ENCODE measurements at regions not wholly inside any gene's neighbourhood (a gene's known extent, or its start where the extent isn't known, plus 50 kb on each side); places are given as distances from the start of the nearest gene placed in this dataset.

- ChIA-PET CTCF (no interaction called here), POLR2A (no interaction called here)
- no peaks in the 10 kb centered on the region; the same call in 1 of the 2 replicates for H3K27me3 Mint-ChIP-seq (ENCODE audit: low read depth)
- no peaks in the 10 kb centered on the region for H3K4me1 Mint-ChIP-seq
- no peaks in the 10 kb centered on the region for H3K36me3 Mint-ChIP-seq
- no peak overlapping the region for H3K27ac Mint-ChIP-seq
- TF ChIP-seq, protein P1, sequence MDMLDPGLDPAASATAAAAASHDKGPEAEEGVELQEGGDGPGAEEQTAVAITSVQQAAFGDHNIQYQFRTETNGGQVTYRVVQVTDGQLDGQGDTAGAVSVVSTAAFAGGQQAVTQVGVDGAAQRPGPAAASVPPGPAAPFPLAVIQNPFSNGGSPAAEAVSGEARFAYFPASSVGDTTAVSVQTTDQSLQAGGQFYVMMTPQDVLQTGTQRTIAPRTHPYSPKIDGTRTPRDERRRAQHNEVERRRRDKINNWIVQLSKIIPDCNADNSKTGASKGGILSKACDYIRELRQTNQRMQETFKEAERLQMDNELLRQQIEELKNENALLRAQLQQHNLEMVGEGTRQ (CRISPR knock-in tag; IDR thresholded peaks at IDR 0.05), result no peak
- TF ChIP-seq, protein P2, sequence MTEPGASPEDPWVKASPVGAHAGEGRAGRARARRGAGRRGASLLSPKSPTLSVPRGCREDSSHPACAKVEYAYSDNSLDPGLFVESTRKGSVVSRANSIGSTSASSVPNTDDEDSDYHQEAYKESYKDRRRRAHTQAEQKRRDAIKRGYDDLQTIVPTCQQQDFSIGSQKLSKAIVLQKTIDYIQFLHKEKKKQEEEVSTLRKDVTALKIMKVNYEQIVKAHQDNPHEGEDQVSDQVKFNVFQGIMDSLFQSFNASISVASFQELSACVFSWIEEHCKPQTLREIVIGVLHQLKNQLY (CRISPR knock-in tag; IDR thresholded peaks at IDR 0.05), result no peak
- TF ChIP-seq SMAD4 (CRISPR knock-in tag; IDR thresholded peaks at IDR 0.05) (no peak), NR3C1 (CRISPR knock-in tag; conservative IDR thresholded peaks at IDR 0.05; ENCODE audit: low read depth) (no peak), CREB1 (CRISPR knock-in tag; IDR thresholded peaks at IDR 0.05) (no peak), ZNF138 (CRISPR knock-in tag; conservative IDR thresholded peaks at IDR 0.05) (no peak), SMAD3 (CRISPR knock-in tag; IDR thresholded peaks at IDR 0.05; ENCODE audit: borderline replicate concordance) (no peak), ZNF532 (CRISPR knock-in tag; IDR thresholded peaks at IDR 0.05; ENCODE audit: borderline replicate concordance) (no peak), RORB (CRISPR knock-in tag; IDR thresholded peaks at IDR 0.05) (no peak), PREB (CRISPR knock-in tag; IDR thresholded peaks at IDR 0.05; ENCODE audit: borderline replicate concordance) (no peak)
- TF ChIP-seq, protein P3, sequence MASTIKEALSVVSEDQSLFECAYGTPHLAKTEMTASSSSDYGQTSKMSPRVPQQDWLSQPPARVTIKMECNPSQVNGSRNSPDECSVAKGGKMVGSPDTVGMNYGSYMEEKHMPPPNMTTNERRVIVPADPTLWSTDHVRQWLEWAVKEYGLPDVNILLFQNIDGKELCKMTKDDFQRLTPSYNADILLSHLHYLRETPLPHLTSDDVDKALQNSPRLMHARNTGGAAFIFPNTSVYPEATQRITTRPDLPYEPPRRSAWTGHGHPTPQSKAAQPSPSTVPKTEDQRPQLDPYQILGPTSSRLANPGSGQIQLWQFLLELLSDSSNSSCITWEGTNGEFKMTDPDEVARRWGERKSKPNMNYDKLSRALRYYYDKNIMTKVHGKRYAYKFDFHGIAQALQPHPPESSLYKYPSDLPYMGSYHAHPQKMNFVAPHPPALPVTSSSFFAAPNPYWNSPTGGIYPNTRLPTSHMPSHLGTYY (CRISPR knock-in tag; IDR thresholded peaks at IDR 0.05), result no peak
- TF ChIP-seq, protein P4, sequence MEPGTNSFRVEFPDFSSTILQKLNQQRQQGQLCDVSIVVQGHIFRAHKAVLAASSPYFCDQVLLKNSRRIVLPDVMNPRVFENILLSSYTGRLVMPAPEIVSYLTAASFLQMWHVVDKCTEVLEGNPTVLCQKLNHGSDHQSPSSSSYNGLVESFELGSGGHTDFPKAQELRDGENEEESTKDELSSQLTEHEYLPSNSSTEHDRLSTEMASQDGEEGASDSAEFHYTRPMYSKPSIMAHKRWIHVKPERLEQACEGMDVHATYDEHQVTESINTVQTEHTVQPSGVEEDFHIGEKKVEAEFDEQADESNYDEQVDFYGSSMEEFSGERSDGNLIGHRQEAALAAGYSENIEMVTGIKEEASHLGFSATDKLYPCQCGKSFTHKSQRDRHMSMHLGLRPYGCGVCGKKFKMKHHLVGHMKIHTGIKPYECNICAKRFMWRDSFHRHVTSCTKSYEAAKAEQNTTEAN (CRISPR knock-in tag; IDR thresholded peaks at IDR 0.05), result no peak
- TF ChIP-seq, protein P5, sequence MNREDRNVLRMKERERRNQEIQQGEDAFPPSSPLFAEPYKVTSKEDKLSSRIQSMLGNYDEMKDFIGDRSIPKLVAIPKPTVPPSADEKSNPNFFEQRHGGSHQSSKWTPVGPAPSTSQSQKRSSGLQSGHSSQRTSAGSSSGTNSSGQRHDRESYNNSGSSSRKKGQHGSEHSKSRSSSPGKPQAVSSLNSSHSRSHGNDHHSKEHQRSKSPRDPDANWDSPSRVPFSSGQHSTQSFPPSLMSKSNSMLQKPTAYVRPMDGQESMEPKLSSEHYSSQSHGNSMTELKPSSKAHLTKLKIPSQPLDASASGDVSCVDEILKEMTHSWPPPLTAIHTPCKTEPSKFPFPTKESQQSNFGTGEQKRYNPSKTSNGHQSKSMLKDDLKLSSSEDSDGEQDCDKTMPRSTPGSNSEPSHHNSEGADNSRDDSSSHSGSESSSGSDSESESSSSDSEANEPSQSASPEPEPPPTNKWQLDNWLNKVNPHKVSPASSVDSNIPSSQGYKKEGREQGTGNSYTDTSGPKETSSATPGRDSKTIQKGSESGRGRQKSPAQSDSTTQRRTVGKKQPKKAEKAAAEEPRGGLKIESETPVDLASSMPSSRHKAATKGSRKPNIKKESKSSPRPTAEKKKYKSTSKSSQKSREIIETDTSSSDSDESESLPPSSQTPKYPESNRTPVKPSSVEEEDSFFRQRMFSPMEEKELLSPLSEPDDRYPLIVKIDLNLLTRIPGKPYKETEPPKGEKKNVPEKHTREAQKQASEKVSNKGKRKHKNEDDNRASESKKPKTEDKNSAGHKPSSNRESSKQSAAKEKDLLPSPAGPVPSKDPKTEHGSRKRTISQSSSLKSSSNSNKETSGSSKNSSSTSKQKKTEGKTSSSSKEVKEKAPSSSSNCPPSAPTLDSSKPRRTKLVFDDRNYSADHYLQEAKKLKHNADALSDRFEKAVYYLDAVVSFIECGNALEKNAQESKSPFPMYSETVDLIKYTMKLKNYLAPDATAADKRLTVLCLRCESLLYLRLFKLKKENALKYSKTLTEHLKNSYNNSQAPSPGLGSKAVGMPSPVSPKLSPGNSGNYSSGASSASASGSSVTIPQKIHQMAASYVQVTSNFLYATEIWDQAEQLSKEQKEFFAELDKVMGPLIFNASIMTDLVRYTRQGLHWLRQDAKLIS (CRISPR knock-in tag; IDR thresholded peaks at IDR 0.05; ENCODE audit: borderline replicate concordance), result no peak
- DNase-seq (ENCODE audit: low spot score), result no peak
- ATAC-seq, result no peak
- no peaks in the 10 kb centered on the region for H3K9me3 Mint-ChIP-seq
- H3K4me3 Mint-ChIP-seq, result no peak overlapping the region
Observed at GRCh38 chr5:111589316-111589715, 77.0 kb upstream of the STARD4 start.
